GM18861 (cell line): ENCODE measurements at regions not wholly inside any gene's neighbourhood (a gene's known extent, or its start where the extent isn't known, plus 50 kb on each side); places are given as distances from the start of the nearest gene placed in this dataset.
"Not testable (repeated sequence)": the region's sequence is repeated elsewhere in the genome, so short reads cannot be mapped to it uniquely, and the experiment has no call there.

Source experiments
- ATAC-seq: cut with Tn5 transposase; IDR thresholded peaks from one replicate; pipeline ENCODE4 v1.9.1; 2021; ENCODE audit not compliant: unreplicated experiment

- ATAC-seq = no peak
Measured at GRCh38 chr6:50993941-50994720, 175.5 kb downstream of the TFAP2B start.

GRCh38 chr6:50995036-50995435 is 176.4 kb downstream of the TFAP2B start:
- no peak for ATAC-seq

GRCh38 chr6:50998905-50999304 is 180.2 kb downstream of the TFAP2B start:
- no peak for ATAC-seq

GRCh38 chr6:51001399-51001798 is 182.7 kb downstream of the TFAP2B start:
- no peak for ATAC-seq

- no peak for ATAC-seq
Measured at GRCh38 chr6:51004380-51004779, 185.7 kb downstream of the TFAP2B start.

GRCh38 chr6:51005779-51006178 is 187.1 kb downstream of the TFAP2B start:
- ATAC-seq = no peak

- ATAC-seq = no peak
Measured at GRCh38 chr6:51007237-51007636, 188.6 kb downstream of the TFAP2B start.

GRCh38 chr6:51008693-51009092 is 190.0 kb downstream of the TFAP2B start:
- not testable (repeated sequence) for ATAC-seq

- no peak for ATAC-seq
Measured at GRCh38 chr6:51013376-51013775, 194.7 kb downstream of the TFAP2B start.

- no peak for ATAC-seq
Measured at GRCh38 chr6:51015394-51015793, 196.7 kb downstream of the TFAP2B start.

- no peak for ATAC-seq
Measured at GRCh38 chr6:51016489-51016888, 197.8 kb downstream of the TFAP2B start.

- no peak for ATAC-seq
Measured at GRCh38 chr6:51019806-51020205, 201.1 kb downstream of the TFAP2B start.

GRCh38 chr6:51021171-51021570 is 202.5 kb downstream of the TFAP2B start:
- ATAC-seq = no peak

GRCh38 chr6:51024126-51024525 is 205.5 kb downstream of the TFAP2B start:
- no peak for ATAC-seq

GRCh38 chr6:51025082-51025777 is 206.6 kb downstream of the TFAP2B start:
- ATAC-seq = no peak

GRCh38 chr6:51027283-51028065 is 208.8 kb downstream of the TFAP2B start:
- no peak for ATAC-seq

GRCh38 chr6:51028276-51028675 is 209.6 kb downstream of the TFAP2B start:
- no peak for ATAC-seq

- ATAC-seq = no peak
Measured at GRCh38 chr6:51029561-51029960, 210.9 kb downstream of the TFAP2B start.

- no peak for ATAC-seq
Measured at GRCh38 chr6:51045548-51045947, 226.9 kb downstream of the TFAP2B start.

- ATAC-seq = no peak
Measured at GRCh38 chr6:51049288-51049982, 230.8 kb downstream of the TFAP2B start.
